A673 (cell line): ENCODE measurements at regions not wholly inside any gene's neighbourhood (a gene's known extent, or its start where the extent isn't known, plus 50 kb on each side); places are given as distances from the start of the nearest gene placed in this dataset.

Experiments used
- BruUV-seq: library from RNA; stranded (reverse); fragments of 400-500 nt; replicated peaks from 2 replicates; lab custom pipeline; 2021; lab: Mats Ljungman, UMichigan
- CTCF ChIA-PET: fragments of 300-600 bp; sonication (Branson Sonifier 250); formaldehyde crosslinking; loops from one replicate; lab custom pipeline; 2022; ENCODE audit warnings: antibody characterized with exemption; lab: Charles Lee
- POLR2A ChIA-PET: fragments of 300-600 bp; sonication (Branson Sonifier 250); formaldehyde crosslinking; loops from one replicate; lab custom pipeline; 2022; ENCODE audit warnings: antibody characterized with exemption; ENCODE audit not compliant: low non-redundant PET; lab: Charles Lee
- DNase-seq: peaks from one replicate; pipeline ENCODE4 v3.0.0-alpha.2; 2015; ENCODE audit warnings: low spot score
- H3K27ac ChIP-seq: fragments of 200-600 bp; sonication (generic); 2 replicates; pipeline ENCODE4 v1.5.1; 2016; ENCODE audit warnings: mixed run types, low read depth, mild to moderate bottlenecking, mixed read lengths, antibody characterized with exemption, low read length; ENCODE audit not compliant: poor library complexity, severe bottlenecking
- H3K27me3 ChIP-seq: fragments of 200-600 bp; sonication (generic); replicated peaks from 2 replicates; pipeline ENCODE4 v1.6.1; 2017; ENCODE audit warnings: mixed run types, low read depth, mild to moderate bottlenecking, mixed read lengths, antibody characterized with exemption, low read length; ENCODE audit not compliant: insufficient read depth, poor library complexity
- H3K36me3 ChIP-seq: fragments of 200-600 bp; sonication (generic); 2 replicates; pipeline ENCODE4 v1.6.1; 2016; ENCODE audit warnings: mixed run types, mild to moderate bottlenecking, mixed read lengths, antibody characterized with exemption, low read length; ENCODE audit not compliant: insufficient read depth, poor library complexity, severe bottlenecking
- H3K4me1 ChIP-seq: fragments of 200-600 bp; sonication (generic); 2 replicates; pipeline ENCODE4 v1.6.1; 2017; ENCODE audit warnings: mixed run types, mild to moderate bottlenecking, mixed read lengths, antibody characterized with exemption, low read length; ENCODE audit not compliant: insufficient read depth, poor library complexity, severe bottlenecking
- H3K4me3 ChIP-seq: fragments of 200-600 bp; sonication (generic); 2 replicates; pipeline ENCODE4 v1.5.1; 2016; ENCODE audit warnings: low read depth, mixed run types, mild to moderate bottlenecking, mixed read lengths, low read length; ENCODE audit not compliant: poor library complexity, severe bottlenecking
- H3K9me3 ChIP-seq: fragments of 200-600 bp; sonication (generic); 2 replicates; pipeline ENCODE4 v1.6.1; 2016; ENCODE audit warnings: mixed run types, low read depth, mild to moderate bottlenecking, mixed read lengths, antibody characterized with exemption, low read length; ENCODE audit not compliant: poor library complexity, severe bottlenecking
- EZH2 ChIP-seq: fragments of 200-600 bp; sonication (generic); IDR thresholded peaks from 2 replicates; pipeline ENCODE4 v1.6.1; 2017; ENCODE audit warnings: borderline replicate concordance, low read depth, mild to moderate bottlenecking, mixed read lengths, antibody characterized with exemption, low read length; ENCODE audit not compliant: poor library complexity, severe bottlenecking
- intact Hi-C: fragments of 100-400 bp; cut with micrococcal nuclease; formaldehyde crosslinking; loops from one replicate; pipeline ENCODE4 v1.10.0; 2022; ENCODE audit not compliant: unreplicated experiment
- TF ChIP-seq, protein P1 (sequence below): fragments of 300-800, 200-600 bp; sonication (generic); conservative IDR thresholded peaks from 2 replicates; pipeline ENCODE4 v1.5.1; 2017; ENCODE audit warnings: low read depth, mild to moderate bottlenecking, antibody characterized with exemption, low read length, moderate library complexity, mixed read lengths

GRCh38 chr2:211144974-211145665, 588.7 kb downstream of the CPS1 start:
- DNase-seq, result no peak
- no TSS peak for BruUV-seq
- Histone ChIP-seq H3K27me3 (no peaks in the 10 kb centered on the region), H3K4me3 (no peak overlapping the region), H3K27ac (no peak overlapping the region), H3K9me3 (no peaks in the 10 kb centered on the region), H3K36me3 (no peaks in the 10 kb centered on the region), H3K4me1 (no peaks in the 10 kb centered on the region)
- TF ChIP-seq, protein P1, sequence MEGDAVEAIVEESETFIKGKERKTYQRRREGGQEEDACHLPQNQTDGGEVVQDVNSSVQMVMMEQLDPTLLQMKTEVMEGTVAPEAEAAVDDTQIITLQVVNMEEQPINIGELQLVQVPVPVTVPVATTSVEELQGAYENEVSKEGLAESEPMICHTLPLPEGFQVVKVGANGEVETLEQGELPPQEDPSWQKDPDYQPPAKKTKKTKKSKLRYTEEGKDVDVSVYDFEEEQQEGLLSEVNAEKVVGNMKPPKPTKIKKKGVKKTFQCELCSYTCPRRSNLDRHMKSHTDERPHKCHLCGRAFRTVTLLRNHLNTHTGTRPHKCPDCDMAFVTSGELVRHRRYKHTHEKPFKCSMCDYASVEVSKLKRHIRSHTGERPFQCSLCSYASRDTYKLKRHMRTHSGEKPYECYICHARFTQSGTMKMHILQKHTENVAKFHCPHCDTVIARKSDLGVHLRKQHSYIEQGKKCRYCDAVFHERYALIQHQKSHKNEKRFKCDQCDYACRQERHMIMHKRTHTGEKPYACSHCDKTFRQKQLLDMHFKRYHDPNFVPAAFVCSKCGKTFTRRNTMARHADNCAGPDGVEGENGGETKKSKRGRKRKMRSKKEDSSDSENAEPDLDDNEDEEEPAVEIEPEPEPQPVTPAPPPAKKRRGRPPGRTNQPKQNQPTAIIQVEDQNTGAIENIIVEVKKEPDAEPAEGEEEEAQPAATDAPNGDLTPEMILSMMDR, result no peak
- no peak for TF ChIP-seq EZH2
- ChIA-PET POLR2A (no interaction called here), CTCF (no interaction called here)
- intact Hi-C loops, result no loop called here

DNA sequence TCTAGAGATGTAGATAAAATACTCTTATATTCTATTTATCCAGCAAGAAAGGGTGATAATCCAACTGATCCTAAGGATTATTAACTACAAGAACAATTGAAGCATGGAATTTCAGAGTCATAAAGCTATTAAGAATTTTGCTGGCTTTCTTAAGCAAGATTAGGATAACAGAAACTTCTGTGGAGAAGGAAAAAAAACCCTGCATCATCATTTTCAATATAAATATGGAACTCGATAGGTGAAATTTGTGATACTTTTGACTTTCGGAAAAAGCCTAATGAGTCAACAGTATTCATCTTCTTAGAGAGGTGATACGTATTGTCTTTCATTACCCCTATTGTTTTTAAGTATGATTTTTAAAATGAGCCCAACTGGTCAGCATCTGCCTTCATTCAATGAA, 593.3 kb downstream of the CPS1 start:
- no TSS peak for BruUV-seq
- Histone ChIP-seq H3K9me3 (no peaks in the 10 kb centered on the region), H3K36me3 (no peaks in the 10 kb centered on the region), H3K27me3 (no peaks in the 10 kb centered on the region), H3K4me1 (no peaks in the 10 kb centered on the region), H3K27ac (no peak overlapping the region), H3K4me3 (no peak overlapping the region)
- ChIA-PET CTCF (no interaction called here), POLR2A (no interaction called here)
- TF ChIP-seq, protein P1, result no peak
- TF ChIP-seq EZH2, result no peak
- DNase-seq, result no peak
- intact Hi-C loops, result no loop called here

- POLR2A ChIA-PET, result no interaction called here
- Histone ChIP-seq H3K36me3 (no peaks in the 10 kb centered on the region), H3K27ac (no peak overlapping the region), H3K9me3 (no peaks in the 10 kb centered on the region), H3K4me3 (no peak overlapping the region), H3K27me3 (no peaks in the 10 kb centered on the region), H3K4me1 (no peaks in the 10 kb centered on the region)
- intact Hi-C loops, result loop anchor here (2.0 to 5.0 kb wide), 2 partner anchors 494 to 540 kb away; no protein-coding TSS in a partner anchor
- BruUV-seq, result no TSS peak
- TF ChIP-seq EZH2, result no peak
- TF ChIP-seq, protein P1, result no peak
- CTCF ChIA-PET, result interaction anchor here (0.6 to 0.8 kb wide), 4 partner anchors 47 to 540 kb away, joined by 3 to 4 read pairs (median 3); no protein-coding TSS in a partner anchor
- no peak for DNase-seq
Measured at GRCh38 chr2:211157211-211157610, 600.8 kb downstream of the CPS1 start.
